PC-3 (cell line): ENCODE measurements at regions not wholly inside any gene's neighbourhood (a gene's known extent, or its start where the extent isn't known, plus 50 kb on each side); places are given as distances from the start of the nearest gene placed in this dataset.

Source experiments
- ATAC-seq: fragments of 200-7000 bp; cut with Tn5 transposase; 2 replicates; pipeline ENCODE4 v1.9.1; 2020; ENCODE audit warnings: mild to moderate bottlenecking, moderate library complexity
- BruUV-seq: library from RNA; stranded (reverse); fragments of 400-500 nt; replicated peaks from 2 replicates; lab custom pipeline; 2021; lab: Mats Ljungman, UMichigan
- CTCF ChIA-PET: fragments of 300-600 bp; sonication (Branson Sonifier 250); formaldehyde crosslinking; loops from one replicate; lab custom pipeline; 2022; ENCODE audit warnings: antibody characterized with exemption; lab: Charles Lee
- POLR2A ChIA-PET: fragments of 300-600 bp; sonication (Branson Sonifier 250); formaldehyde crosslinking; loops from one replicate; lab custom pipeline; 2022; ENCODE audit warnings: antibody characterized with exemption; ENCODE audit not compliant: unreplicated experiment; lab: Charles Lee
- DNase-seq: peaks from one replicate; pipeline ENCODE4 v3.0.0-alpha.2; 2015
- H2AFZ ChIP-seq: fragments of 300-600 bp; sonication (generic); 2 replicates; pipeline ENCODE4 v1.6.0; 2016; ENCODE audit warnings: antibody characterized with exemption, low read length
- H3F3A ChIP-seq: fragments of 300-600 bp; sonication (generic); one replicate; pipeline ENCODE4 v1.6.0; 2017; ENCODE audit warnings: antibody characterized with exemption, low read length, control low read depth, mild to moderate bottlenecking; ENCODE audit not compliant: unreplicated experiment
- H3K27ac ChIP-seq: fragments of 300-600 bp; sonication (generic); 2 replicates; pipeline ENCODE4 v1.5.1; 2016; ENCODE audit warnings: mild to moderate bottlenecking, low read length
- H3K27me3 ChIP-seq: fragments of 300-600 bp; sonication (generic); 2 replicates; pipeline ENCODE4 v1.6.1; 2016; ENCODE audit warnings: low read length, mixed read lengths
- H3K36me3 ChIP-seq: fragments of 300-600 bp; sonication (generic); 2 replicates; pipeline ENCODE4 v1.6.1; 2016; ENCODE audit warnings: low read depth, mixed run types, low read length, mixed read lengths
- H3K4me1 ChIP-seq: fragments of 300-600 bp; sonication (generic); 2 replicates; pipeline ENCODE4 v1.5.1; 2016; ENCODE audit warnings: low read length; ENCODE audit not compliant: insufficient read depth
- H3K4me2 ChIP-seq: fragments of 300-600 bp; sonication (generic); 2 replicates; pipeline ENCODE4 v1.6.0; 2016; ENCODE audit warnings: low read length
- H3K4me3 ChIP-seq: fragments of 300-600 bp; sonication (generic); 2 replicates; pipeline ENCODE4 v1.5.1; 2016; ENCODE audit warnings: mild to moderate bottlenecking, low read length, mixed read lengths
- H3K79me2 ChIP-seq: fragments of 300-600 bp; sonication (generic); 2 replicates; pipeline ENCODE4 v1.6.1; 2017; ENCODE audit warnings: low read length, mixed read lengths
- H3K9ac ChIP-seq: fragments of 300-600 bp; sonication (generic); 2 replicates; pipeline ENCODE4 v1.6.0; 2016; ENCODE audit warnings: mild to moderate bottlenecking, low read length
- H3K9me2 ChIP-seq: fragments of 300-600 bp; sonication (generic); replicated peaks from 2 replicates; pipeline ENCODE4 v1.6.1; 2016; ENCODE audit warnings: mixed run types, low read length, mixed read lengths
- H3K9me3 ChIP-seq: fragments of 300-600 bp; sonication (generic); 2 replicates; pipeline ENCODE4 v1.6.1; 2016; ENCODE audit warnings: low read length, mixed read lengths
- H4K20me1 ChIP-seq: fragments of 300-600 bp; sonication (generic); 2 replicates; pipeline ENCODE4 v1.6.1; 2016; ENCODE audit warnings: low read length, mixed read lengths
- CTCF ChIP-seq: fragments of 300-600 bp; sonication (generic); conservative IDR thresholded peaks from 2 replicates; pipeline ENCODE4 v1.5.1; 2017; ENCODE audit warnings: antibody characterized with exemption, low read depth, mild to moderate bottlenecking, low read length
- EZH2 ChIP-seq: fragments of 300-600 bp; sonication (generic); IDR thresholded peaks from one replicate; pipeline ENCODE4 v1.6.1; 2017; ENCODE audit warnings: antibody characterized with exemption, mild to moderate bottlenecking, low read length; ENCODE audit not compliant: unreplicated experiment
- EZH2phosphoT487 ChIP-seq: fragments of 300-600 bp; sonication (generic); IDR thresholded peaks from 2 replicates; pipeline ENCODE4 v1.6.1; 2018; ENCODE audit warnings: mild to moderate bottlenecking, antibody characterized with exemption, low read length, borderline replicate concordance
- intact Hi-C: fragments of 100-400 bp; cut with micrococcal nuclease; formaldehyde crosslinking; loops from 2 replicates; pipeline ENCODE4 v1.9.0; 2023

- H2AFZ ChIP-seq = no peak overlapping the region
- no peak overlapping the region for H3K27ac ChIP-seq
- no peaks in the 10 kb centered on the region for H3K4me1 ChIP-seq
- POLR2A ChIA-PET = no interaction called here
- H3K4me3 ChIP-seq = no peak overlapping the region
- ATAC-seq = no peak
- no peaks in the 10 kb centered on the region for H3K9me3 ChIP-seq
- BruUV-seq = no TSS peak
- H3K4me2 ChIP-seq = no peak overlapping the region
- H3K9me2 ChIP-seq = no peaks in the 10 kb centered on the region
- intact Hi-C loops = no loop called here
- TF ChIP-seq EZH2 = no peak
- TF ChIP-seq CTCF = no peak
- TF ChIP-seq EZH2phosphoT487 = no peak
- H4K20me1 ChIP-seq = no peaks in the 10 kb centered on the region
- no peaks in the 10 kb centered on the region for H3K36me3 ChIP-seq
- CTCF ChIA-PET = no interaction called here
- no peak for DNase-seq
- H3K9ac ChIP-seq = no peak overlapping the region
- H3F3A ChIP-seq = no peaks in the 10 kb centered on the region
- no peaks in the 10 kb centered on the region for H3K79me2 ChIP-seq
- no peaks in the 10 kb centered on the region for H3K27me3 ChIP-seq
These were observed 125.3 kb upstream of the IL15 start for GRCh38 chr4:141511055-141511454.

- Histone ChIP-seq H3K36me3 (no peaks in the 10 kb centered on the region), H3K9me3 (no peaks in the 10 kb centered on the region), H3K9me2 (no peaks in the 10 kb centered on the region), H3K4me3 (no peak overlapping the region), H3K27me3 (no peaks in the 10 kb centered on the region), H2AFZ (no peak overlapping the region), H4K20me1 (no peaks in the 10 kb centered on the region), H3F3A (no peaks in the 10 kb centered on the region), H3K79me2 (no peaks in the 10 kb centered on the region), H3K27ac (no peak overlapping the region), H3K4me2 (no peak overlapping the region), H3K9ac (no peak overlapping the region), H3K4me1 (no peaks in the 10 kb centered on the region)
- ATAC-seq (no peak), DNase-seq (no peak)
- no TSS peak for BruUV-seq
- ChIA-PET POLR2A (no interaction called here), CTCF (no interaction called here)
- intact Hi-C loops = no loop called here
- no peak for TF ChIP-seq EZH2phosphoT487
- TF ChIP-seq EZH2 = no peak
- TF ChIP-seq CTCF = no peak
These were observed 122.5 kb upstream of the IL15 start for GRCh38 chr4:141513866-141514265.

- H3K9ac ChIP-seq = no peak overlapping the region
- H3K4me2 ChIP-seq = no peak overlapping the region
- H3K79me2 ChIP-seq = no peaks in the 10 kb centered on the region
- no TSS peak for BruUV-seq
- H3K9me2 ChIP-seq = no peaks in the 10 kb centered on the region
- H3K36me3 ChIP-seq = no peaks in the 10 kb centered on the region
- TF ChIP-seq EZH2 = no peak
- TF ChIP-seq EZH2phosphoT487 = no peak
- TF ChIP-seq CTCF = no peak
- H3F3A ChIP-seq = no peaks in the 10 kb centered on the region
- H3K4me3 ChIP-seq = no peak overlapping the region
- no peaks in the 10 kb centered on the region for H4K20me1 ChIP-seq
- H3K9me3 ChIP-seq = no peaks in the 10 kb centered on the region
- intact Hi-C loops = no loop called here
- ChIA-PET POLR2A (no interaction called here), CTCF (no interaction called here)
- no peaks in the 10 kb centered on the region for H3K4me1 ChIP-seq
- DNase-seq (no peak), ATAC-seq (no peak)
- H3K27ac ChIP-seq = no peak overlapping the region
- no peaks in the 10 kb centered on the region for H3K27me3 ChIP-seq
- H2AFZ ChIP-seq = no peak overlapping the region
These were observed 118.2 kb upstream of the IL15 start for GRCh38 chr4:141518222-141518621.
